ENCODE measurements at regions not wholly inside any gene's neighbourhood (a gene's known extent, or its start where the extent isn't known, plus 50 kb on each side); places are given as distances from the start of the nearest gene placed in this dataset.

DNA sequence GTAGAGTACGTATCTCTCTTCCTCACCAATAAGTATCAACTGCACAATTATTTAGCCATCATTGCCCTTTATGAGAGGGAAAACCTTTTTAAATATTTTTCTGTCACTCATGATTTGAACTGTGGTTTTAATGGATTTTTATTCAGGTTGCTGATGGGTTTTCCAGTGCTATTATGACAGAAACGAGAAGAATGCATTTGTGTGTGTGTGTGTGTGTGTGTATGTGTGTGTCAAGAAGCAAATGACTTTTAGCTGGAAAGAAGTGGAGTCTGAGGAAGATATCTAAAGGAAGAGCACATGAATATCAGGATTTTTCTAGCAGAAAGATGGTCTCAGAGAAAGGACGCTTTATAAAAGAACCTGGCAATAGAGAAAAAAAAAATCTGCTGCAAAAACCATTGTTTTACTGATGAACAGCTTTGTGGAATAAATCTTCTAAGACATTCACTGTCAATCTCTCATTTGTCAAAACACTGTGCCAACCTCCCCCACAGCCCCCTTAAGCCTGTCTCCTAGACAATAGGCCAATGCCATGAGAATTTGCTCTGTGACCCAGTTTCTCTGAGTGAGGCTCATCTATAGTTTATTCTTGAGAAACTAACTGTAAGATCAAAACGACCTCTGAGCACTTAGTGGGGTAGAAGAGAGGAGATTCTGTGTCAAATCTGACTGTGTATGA, 417.7 kb downstream of the FLRT2 start:
- TF ChIP-seq, protein P1, sequence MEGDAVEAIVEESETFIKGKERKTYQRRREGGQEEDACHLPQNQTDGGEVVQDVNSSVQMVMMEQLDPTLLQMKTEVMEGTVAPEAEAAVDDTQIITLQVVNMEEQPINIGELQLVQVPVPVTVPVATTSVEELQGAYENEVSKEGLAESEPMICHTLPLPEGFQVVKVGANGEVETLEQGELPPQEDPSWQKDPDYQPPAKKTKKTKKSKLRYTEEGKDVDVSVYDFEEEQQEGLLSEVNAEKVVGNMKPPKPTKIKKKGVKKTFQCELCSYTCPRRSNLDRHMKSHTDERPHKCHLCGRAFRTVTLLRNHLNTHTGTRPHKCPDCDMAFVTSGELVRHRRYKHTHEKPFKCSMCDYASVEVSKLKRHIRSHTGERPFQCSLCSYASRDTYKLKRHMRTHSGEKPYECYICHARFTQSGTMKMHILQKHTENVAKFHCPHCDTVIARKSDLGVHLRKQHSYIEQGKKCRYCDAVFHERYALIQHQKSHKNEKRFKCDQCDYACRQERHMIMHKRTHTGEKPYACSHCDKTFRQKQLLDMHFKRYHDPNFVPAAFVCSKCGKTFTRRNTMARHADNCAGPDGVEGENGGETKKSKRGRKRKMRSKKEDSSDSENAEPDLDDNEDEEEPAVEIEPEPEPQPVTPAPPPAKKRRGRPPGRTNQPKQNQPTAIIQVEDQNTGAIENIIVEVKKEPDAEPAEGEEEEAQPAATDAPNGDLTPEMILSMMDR (IDR thresholded peaks at IDR 0.05) = no peak
- no peak for TF ChIP-seq POLR2A (IDR thresholded peaks at IDR 0.05)

Data from thyroid gland (tissue), 4 donors.